Stimulated activated CD8-positive, alpha-beta memory T cell treated with anti-CD3 and anti-CD28 coated beads, Interleukin-7, amount 100 ng/mL, for 1 hour (primary cell): ENCODE measurements at regions not wholly inside any gene's neighbourhood (a gene's known extent, or its start where the extent isn't known, plus 50 kb on each side); places are given as distances from the start of the nearest gene placed in this dataset.

ENCODE experiments used
- DNase-seq, 2 donors: peaks; one replicate each; pipeline ENCODE4 v3.0.0-alpha.2; 2020; ENCODE audit warnings: low read depth in 2 of 2

DNA sequence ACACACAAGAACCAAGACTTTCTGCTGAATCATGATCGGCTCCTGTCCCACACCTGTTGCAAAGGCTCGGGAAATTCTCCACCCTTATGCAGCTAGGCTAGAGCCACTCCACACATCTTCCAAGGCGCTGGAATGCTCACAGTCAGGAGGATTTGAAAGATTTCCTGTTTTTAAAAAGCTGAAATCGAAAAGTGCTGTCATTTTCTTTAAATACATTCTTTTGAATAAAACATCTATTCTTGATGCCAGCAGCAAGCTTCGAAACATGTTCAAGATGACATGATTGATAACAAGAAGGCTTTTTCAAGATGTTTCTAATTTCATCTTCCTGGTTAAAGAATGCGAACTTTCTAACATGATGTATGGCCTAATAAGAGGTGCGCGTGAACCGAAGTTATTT, 219.7 kb upstream of the CDH5 start:
- DNase-seq, result no peak

- no peak for DNase-seq
Measured at GRCh38 chr16:66144641-66145040, 221.8 kb upstream of the CDH5 start.

DNA sequence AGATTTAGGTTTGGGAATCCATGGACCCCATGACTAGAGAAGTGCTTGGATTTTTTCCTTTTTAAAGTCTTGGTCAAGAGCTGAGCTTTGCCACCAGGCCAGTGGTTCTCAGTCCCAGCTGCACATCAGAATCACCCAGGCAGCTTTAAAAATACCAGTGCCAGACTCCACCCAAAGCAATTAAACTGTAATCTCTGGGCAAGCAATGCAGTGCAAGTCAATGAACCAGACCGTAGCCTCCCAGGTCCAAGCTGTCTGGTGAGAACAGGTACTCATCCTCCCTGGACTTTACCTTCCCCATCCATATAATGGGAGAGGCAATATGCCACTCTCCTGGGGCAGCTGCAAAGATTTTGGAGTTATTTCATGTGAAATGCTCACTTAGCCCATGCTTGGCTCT, 223.1 kb upstream of the CDH5 start:
- DNase-seq, result no peak

DNA sequence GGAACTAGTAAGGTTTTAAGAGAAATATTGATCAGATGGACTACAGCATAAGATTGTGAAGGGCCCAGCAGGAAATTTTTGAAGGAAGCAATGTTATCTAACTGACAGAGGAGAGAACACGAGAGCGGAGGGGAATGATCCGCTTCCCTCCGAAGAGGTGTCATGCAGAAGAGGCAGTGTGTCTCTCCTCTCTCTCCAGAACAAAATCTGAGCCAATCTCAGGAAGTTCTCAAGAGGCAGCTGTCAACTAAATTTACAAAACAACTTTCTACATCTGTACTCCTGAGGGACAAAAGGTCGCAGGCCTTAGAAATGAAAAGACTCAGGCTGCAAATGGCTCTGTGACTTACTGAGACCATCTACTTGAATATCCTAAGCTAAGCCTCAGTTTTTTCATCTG, 224.6 kb upstream of the CDH5 start:
- DNase-seq, result no peak

GRCh38 chr16:66137853-66138252, 228.6 kb upstream of the CDH5 start:
- no peak for DNase-seq

GRCh38 chr16:66136841-66137240, 229.7 kb upstream of the CDH5 start:
- DNase-seq, result no peak

GRCh38 chr16:66135838-66136237, 230.7 kb upstream of the CDH5 start:
- no peak for DNase-seq

DNA sequence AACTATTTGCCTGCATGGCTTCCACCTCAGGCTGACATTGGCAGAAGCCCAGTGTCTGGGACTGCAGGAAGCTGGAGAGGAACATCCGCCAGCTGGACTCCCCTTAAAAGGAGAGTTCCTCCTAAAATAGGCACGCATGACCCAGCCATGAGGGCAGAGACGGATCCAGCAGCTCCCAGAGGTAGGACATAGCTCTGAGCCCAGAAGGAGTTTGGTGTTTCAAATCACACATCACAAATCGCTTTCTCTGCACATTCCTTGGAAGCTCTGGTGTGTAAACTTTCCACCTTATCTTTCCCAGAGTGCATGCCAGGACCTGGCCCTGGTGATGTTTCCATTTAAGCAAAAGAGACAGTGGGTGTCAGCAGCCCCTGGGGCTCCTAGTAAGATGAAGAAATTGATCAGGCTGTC, 231.1 kb upstream of the CDH5 start:
- no peak for DNase-seq

DNA sequence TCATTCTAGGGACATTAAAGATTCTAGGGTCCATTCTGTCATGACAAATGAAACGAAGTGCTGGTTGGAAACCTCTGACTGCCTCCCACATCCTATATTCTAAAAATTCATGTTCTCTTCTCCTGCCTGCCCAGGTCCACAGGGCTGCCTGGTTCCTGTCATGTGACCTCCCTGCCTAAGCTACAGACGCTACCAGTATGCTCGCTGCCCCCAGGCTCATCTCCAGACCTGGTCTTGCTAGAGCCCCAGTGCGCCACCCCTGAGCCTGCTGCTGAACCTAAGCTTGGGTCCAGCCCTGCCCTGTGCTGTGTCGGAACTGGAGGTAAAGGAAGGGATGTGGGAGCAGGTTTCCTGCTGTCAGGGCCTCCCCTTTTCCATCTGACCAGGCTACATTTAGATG, 231.6 kb upstream of the CDH5 start:
- no peak for DNase-seq

DNA sequence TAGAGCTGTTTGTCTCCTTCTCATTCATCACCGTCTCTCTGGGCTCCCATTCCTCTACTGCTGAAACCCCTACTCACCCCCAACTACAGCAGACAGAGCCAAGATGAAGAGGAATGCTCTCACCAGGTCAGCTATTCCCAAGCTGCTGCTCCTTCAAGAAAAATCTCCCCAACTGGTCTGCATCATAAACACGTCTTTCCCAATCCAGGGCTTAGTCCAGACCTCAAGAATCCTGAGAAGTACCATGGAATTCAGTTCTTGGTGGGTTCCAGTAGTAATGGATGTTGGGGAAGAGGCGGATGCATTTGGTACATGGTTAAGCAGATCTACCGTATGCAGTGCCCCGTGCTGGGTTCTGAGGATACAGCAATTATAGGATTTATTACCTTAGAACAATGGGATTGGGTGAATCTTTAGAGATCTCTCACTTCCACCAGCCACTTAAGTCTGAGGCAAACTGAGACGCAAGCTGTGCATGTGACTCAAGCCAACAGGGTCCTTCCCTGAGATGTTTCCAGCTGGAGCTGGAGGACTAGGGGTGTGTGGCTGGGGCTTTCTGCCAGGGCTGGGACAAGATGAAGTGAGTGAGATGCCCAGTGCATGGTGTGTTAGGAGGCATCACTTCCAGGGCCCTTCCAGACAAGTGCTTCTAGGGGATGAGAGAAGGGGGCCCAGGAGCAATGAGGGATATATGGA, 232.7 kb upstream of the CDH5 start:
- no peak for DNase-seq

DNA sequence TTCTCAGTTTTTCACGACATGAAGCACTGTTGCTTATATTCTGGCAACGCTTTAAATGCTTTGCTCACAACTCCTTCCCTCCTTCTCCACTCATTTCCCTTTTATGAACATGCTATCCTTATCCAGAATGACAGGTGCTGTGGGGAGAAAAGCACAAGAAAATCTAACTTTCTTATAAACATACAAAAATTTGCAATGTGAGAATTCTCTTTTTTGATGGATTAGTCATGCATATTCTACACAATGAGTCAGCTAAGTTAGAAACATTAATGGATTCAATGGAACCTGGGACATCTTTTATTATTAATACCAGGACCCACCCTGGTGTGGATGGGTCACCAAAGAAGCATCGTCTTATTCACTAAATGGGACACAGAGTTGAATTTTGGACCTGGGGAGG, 234.6 kb upstream of the CDH5 start:
- DNase-seq, result no peak

- DNase-seq, result no peak
Measured at GRCh38 chr16:66131156-66131807, 235.2 kb upstream of the CDH5 start.

- no peak for DNase-seq
Measured at GRCh38 chr16:66130296-66130905, 236.1 kb upstream of the CDH5 start.

DNA sequence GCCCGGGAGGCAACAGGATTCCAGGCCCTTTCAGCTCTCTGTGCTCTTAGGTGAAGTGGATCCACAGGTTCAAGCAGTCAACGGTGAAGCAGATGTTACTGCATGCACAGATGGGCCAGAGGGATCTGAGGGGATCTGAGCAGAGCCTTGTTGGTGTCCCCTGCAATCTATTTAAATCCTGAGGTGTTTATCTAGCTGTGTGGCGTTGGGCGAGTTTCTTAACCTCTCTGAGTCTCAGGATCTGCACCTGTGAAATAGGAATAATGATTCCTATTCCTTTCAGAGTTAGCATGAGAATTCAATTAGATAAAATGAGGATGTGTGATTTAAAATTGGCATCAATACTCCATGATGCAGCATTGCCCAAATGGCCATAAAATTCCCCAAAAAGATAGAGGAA, 237.3 kb upstream of the CDH5 start:
- DNase-seq, result no peak

DNA sequence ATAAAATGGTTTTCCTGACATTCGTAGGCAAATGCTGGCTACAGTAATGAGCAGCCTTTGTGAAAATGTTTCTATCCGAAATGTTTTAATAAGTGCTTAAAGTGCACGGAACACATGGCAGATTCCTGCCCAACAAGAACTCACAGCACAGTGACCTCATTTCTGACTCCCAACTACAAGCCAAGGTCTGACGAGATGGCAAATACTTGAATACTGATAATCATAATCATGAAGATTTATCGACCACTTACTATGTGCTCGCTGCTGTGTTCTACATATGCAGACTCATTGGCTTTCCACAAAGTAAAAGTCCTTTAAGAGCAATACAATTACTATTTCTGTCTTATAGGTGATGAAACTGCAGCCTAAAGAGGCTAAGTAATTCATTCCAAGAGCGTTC, 238.1 kb upstream of the CDH5 start:
- no peak for DNase-seq

- no peak for DNase-seq
Measured at GRCh38 chr16:66127459-66128370, 238.8 kb upstream of the CDH5 start.

- no peak for DNase-seq
Measured at GRCh38 chr16:66121466-66121865, 245.0 kb upstream of the CDH5 start.

- DNase-seq, result no peak
Measured at GRCh38 chr16:66120656-66121055, 245.8 kb upstream of the CDH5 start.

GRCh38 chr16:66116163-66117002, 250.1 kb upstream of the CDH5 start:
- no peak for DNase-seq

DNA sequence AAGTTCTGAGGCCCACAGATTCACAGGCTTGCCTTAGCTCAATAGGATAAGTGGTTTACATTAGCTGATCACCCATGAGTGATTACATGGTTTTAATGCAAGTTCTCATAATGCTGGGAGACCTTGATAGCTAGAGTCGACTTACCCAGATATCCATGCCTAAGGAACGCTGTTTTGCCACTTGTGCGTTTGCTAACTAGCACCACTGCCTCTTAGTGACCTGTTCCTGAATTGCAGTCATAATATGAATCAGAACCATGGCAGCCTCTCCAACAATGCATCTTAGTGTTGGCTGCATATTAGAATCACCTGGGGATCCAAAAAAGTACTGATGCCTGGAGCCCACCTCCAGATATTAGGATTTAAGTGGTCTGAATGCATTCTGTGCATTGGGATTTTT, 251.1 kb upstream of the CDH5 start:
- DNase-seq, result no peak

DNA sequence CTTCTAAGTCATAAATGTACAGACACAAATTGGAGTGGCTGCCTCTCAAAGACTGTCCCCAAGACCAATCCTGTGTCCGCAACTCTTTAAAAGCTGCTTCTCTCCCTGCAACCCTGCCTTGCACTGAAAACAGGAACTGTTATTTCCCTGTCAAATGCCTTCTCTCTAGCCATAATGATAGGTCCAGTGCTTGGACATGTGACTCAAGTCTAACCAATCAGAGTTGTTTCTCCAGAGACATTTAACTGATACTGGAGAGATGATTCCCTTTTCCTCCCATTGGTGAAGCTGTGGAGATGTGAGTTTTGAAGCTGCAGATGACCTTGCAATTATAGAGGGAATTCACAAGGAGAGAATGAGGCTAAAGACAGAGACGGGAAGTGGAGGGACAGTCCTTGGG, 253.3 kb upstream of the CDH5 start:
- DNase-seq, result no peak
